GM12878 (cell line): ENCODE measurements at regions not wholly inside any gene's neighbourhood (a gene's known extent, or its start where the extent isn't known, plus 50 kb on each side); places are given as distances from the start of the nearest gene placed in this dataset.

Experiments used
- ATAC-seq: fragments of 200-7000 bp; cut with Tn5 transposase; 3 replicates; pipeline ENCODE4 v1.9.1; 2020; ENCODE audit warnings: mild to moderate bottlenecking, moderate library complexity
- BruUV-seq: library from RNA; stranded (reverse); fragments of 400-500 nt; replicated peaks from 2 replicates; lab custom pipeline; 2021; lab: Mats Ljungman, UMichigan
- CTCF ChIA-PET: fragments of 300-600 bp; sonication (Branson Sonifier 250); formaldehyde crosslinking; extraction: SDS; loops from one replicate; lab custom pipeline; 2021; ENCODE audit warnings: inconsistent platforms; lab: Yijun Ruan, JAX
- POLR2A ChIA-PET: fragments of 350-600 bp; formaldehyde crosslinking; extraction: SDS; loops from one replicate; lab custom pipeline; 2021; ENCODE audit warnings: inconsistent platforms; lab: Charles Lee
- RAD21 ChIA-PET: fragments of 300-600 bp; sonication (Branson Sonifier 250); formaldehyde crosslinking; loops from one replicate; lab custom pipeline; 2023; ENCODE audit warnings: antibody characterized with exemption; ENCODE audit not compliant: unreplicated experiment; lab: Charles Lee
- SMC1A ChIA-PET: fragments of 300-600 bp; sonication (Branson Sonifier 250); formaldehyde crosslinking; loops from one replicate; lab custom pipeline; 2023; ENCODE audit not compliant: unreplicated experiment, uncharacterized antibody; lab: Charles Lee
- DNase-seq: peaks from one replicate; pipeline ENCODE4 v3.0.0-alpha.2; 2011; ENCODE audit warnings: low read depth, low spot score
- FAIRE-seq: peaks from 3 replicates; lab custom pipeline; 2011; peaks lifted over from hg19 to GRCh38; lab: Jason Lieb, UNC
- H2AFZ ChIP-seq: 2 replicates; pipeline ENCODE4 v1.6.0; 2011; ENCODE audit warnings: low read depth, low read length, control low read depth; ENCODE audit not compliant: control insufficient read depth
- H3K27ac ChIP-seq: 2 replicates; pipeline ENCODE4 v1.5.1; 2011; ENCODE audit warnings: control low read depth; ENCODE audit not compliant: control insufficient read depth, insufficient read depth
- H3K27me3 ChIP-seq, 2 experiments: replicated peaks in 1 of 2; 2 replicates each; pipeline versions ENCODE4 v1.6.0 to v1.6.1; 2011; ENCODE audit warnings: low read length in 1 of 2; ENCODE audit not compliant: control insufficient read depth in 2 of 2, insufficient read depth in 2 of 2
- H3K36me3 ChIP-seq, 2 experiments: 2 replicates each; pipeline ENCODE4 v1.5.1; 2011; ENCODE audit warnings: low read length in 1 of 2; ENCODE audit not compliant: control insufficient read depth in 2 of 2, insufficient read depth in 2 of 2
- H3K4me1 ChIP-seq: 2 replicates; pipeline ENCODE4 v1.6.1; 2011; ENCODE audit warnings: mild to moderate bottlenecking, low read length, moderate library complexity, mixed read lengths; ENCODE audit not compliant: control insufficient read depth, insufficient read depth
- H3K4me2 ChIP-seq: 2 replicates; pipeline ENCODE4 v1.6.0; 2011; ENCODE audit warnings: control low read depth; ENCODE audit not compliant: control insufficient read depth, insufficient read depth
- H3K4me3 ChIP-seq: fragments of 200-600 bp; sonication (generic); 2 replicates; pipeline ENCODE4 v1.5.1; 2016
- H3K79me2 ChIP-seq: 2 replicates; pipeline ENCODE4 v1.6.0; 2011; ENCODE audit warnings: low read length; ENCODE audit not compliant: control insufficient read depth, insufficient read depth
- H3K9ac ChIP-seq: 2 replicates; pipeline ENCODE4 v1.8.0; 2011; ENCODE audit warnings: low read length, control low read depth, mixed read lengths; ENCODE audit not compliant: control insufficient read depth, insufficient read depth
- H3K9me3 ChIP-seq: replicated peaks from 3 replicates; pipeline ENCODE4 v1.5.1; 2011; ENCODE audit warnings: mild to moderate bottlenecking, low read length; ENCODE audit not compliant: control insufficient read depth, insufficient read depth
- H4K20me1 ChIP-seq: 2 replicates; pipeline ENCODE4 v1.6.0; 2011; ENCODE audit not compliant: control insufficient read depth, insufficient read depth
- CEBPB ChIP-seq, 2 experiments: fragments of 150-350 bp in 1 of 2; IDR thresholded peaks; 2 replicates each; pipeline ENCODE4 v1.6.1; 2012 to 2014; ENCODE audit warnings: low read depth in 2 of 2, low read length in 2 of 2, borderline replicate concordance in 1 of 2, inconsistent platforms in 1 of 2
- NFXL1 ChIP-seq: fragments of 450-650 bp; IDR thresholded peaks from 2 replicates; pipeline ENCODE4 v1.6.1; 2017; ENCODE audit warnings: antibody characterized with exemption, mild to moderate bottlenecking, borderline replicate concordance
- NR2C2 ChIP-seq: IDR thresholded peaks from 2 replicates; pipeline ENCODE4 v1.6.1; 2011; ENCODE audit warnings: borderline replicate concordance, low read depth; ENCODE audit not compliant: control insufficient read depth, insufficient read length
- USF1 ChIP-seq: IDR thresholded peaks from 2 replicates; pipeline ENCODE4 v1.6.1; 2011; ENCODE audit warnings: borderline replicate concordance, low read depth, mild to moderate bottlenecking, moderate library complexity, mixed read lengths, low read length; ENCODE audit not compliant: insufficient read depth; ENCODE audit errors: extremely low read length
- WGBS: methylation state at CpG from one replicate; pipeline ENCODE4 v1.1.6; 2016; ENCODE audit warnings: low lambda C conversion rate; ENCODE audit not compliant: insufficient replicate concordance, insufficient coverage; ENCODE audit errors: missing lambda C conversion rate; 5-methylcytosine and 5-hydroxymethylcytosine counted together
- in situ Hi-C: fragments of 300-500 bp; cut with MboI; formaldehyde crosslinking; loops from 9 replicates; pipeline ENCODE4 v1.14.3; 2018; ENCODE audit warnings: mixed read lengths
- intact Hi-C: fragments of 100-400 bp; cut with micrococcal nuclease; formaldehyde crosslinking; loops from one replicate; pipeline ENCODE4 v1.14.2; 2022; ENCODE audit not compliant: unreplicated experiment
- TF ChIP-seq, protein P1 (sequence below): IDR thresholded peaks from 2 replicates; pipeline ENCODE4 v1.6.1; 2011; ENCODE audit warnings: mild to moderate bottlenecking, low read depth, low read length, moderate library complexity; ENCODE audit not compliant: insufficient replicate concordance

DNA sequence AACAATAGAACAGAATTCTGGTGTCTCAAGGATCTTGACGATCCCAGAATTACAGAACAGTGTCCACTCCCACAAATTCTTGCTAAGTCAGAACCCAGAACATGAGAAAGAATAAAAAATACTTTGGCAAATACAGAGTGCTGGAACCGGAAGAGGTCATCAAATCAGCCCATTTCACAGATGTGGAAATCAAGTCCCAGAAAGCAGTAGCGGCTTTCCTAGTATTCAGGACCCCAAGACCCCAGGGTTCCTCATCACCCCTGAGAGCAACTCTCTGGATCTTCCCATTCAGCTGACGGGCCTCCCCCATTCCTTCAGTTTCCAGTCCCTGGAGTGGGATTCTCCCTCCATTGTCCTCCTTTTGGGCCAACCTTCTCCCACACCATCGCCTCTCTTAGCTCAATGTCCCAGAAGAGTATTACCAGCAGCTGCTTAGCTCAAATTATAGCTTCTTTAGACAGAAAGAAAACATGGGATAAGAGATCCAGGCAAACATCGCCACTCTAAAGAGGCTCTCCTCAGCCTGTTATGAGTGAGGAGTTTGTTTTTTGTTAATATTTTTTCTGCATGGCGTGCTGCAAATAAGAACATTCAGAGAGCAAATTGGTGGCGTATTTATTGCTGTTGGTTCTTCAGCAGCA lies 268.3 kb downstream of the MN1 start:
- H3K4me1 ChIP-seq = no peaks in the 10 kb centered on the region
- ChIA-PET RAD21 (no interaction called here), SMC1A (no interaction called here), CTCF (no interaction called here), POLR2A (no interaction called here)
- H3K79me2 ChIP-seq = no peaks in the 10 kb centered on the region
- no peaks in the 10 kb centered on the region for H3K27me3 ChIP-seq
- 15% methylated on average over 8 of the region's 8 CpGs for WGBS
- no peak for ATAC-seq
- FAIRE-seq = no peak
- BruUV-seq = no TSS peak
- intact Hi-C loops (no loop called here), in situ Hi-C loops (no loop called here)
- H3K36me3 ChIP-seq = no peaks in the 10 kb centered on the region
- H3K27ac ChIP-seq = no peak overlapping the region
- H3K9ac ChIP-seq = no peak overlapping the region
- no peaks in the 10 kb centered on the region for H4K20me1 ChIP-seq
- no peaks in the 10 kb centered on the region for H3K9me3 ChIP-seq
- H3K4me3 ChIP-seq = no peak overlapping the region
- H3K4me2 ChIP-seq = no peak overlapping the region
- no peak overlapping the region for H2AFZ ChIP-seq
- no peak for DNase-seq
- TF ChIP-seq USF1 (no peak), NFXL1 (no peak), CEBPB (IDR thresholded peaks at IDR 0.05; ENCODE audit: borderline replicate concordance in 1 of 2, low read depth in 2 of 2, low read length in 2 of 2) (no peak), NR2C2 (no peak)
- TF ChIP-seq, protein P1, sequence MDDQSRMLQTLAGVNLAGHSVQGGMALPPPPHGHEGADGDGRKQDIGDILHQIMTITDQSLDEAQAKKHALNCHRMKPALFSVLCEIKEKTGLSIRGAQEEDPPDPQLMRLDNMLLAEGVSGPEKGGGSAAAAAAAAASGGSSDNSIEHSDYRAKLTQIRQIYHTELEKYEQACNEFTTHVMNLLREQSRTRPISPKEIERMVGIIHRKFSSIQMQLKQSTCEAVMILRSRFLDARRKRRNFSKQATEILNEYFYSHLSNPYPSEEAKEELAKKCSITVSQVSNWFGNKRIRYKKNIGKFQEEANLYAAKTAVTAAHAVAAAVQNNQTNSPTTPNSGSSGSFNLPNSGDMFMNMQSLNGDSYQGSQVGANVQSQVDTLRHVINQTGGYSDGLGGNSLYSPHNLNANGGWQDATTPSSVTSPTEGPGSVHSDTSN = no peak
- TF ChIP-seq, all 136 proteins: peak for 0
